ENCODE measurements at regions not wholly inside any gene's neighbourhood (a gene's known extent, or its start where the extent isn't known, plus 50 kb on each side); places are given as distances from the start of the nearest gene placed in this dataset.

- Histone ChIP-seq H2AFZ (ENCODE audit: low read length) (0 out of 2 replicates have a peak overlapping the region, but pooled peaks have one; percentile 1), H3K4me3 (ENCODE audit: low read length) (no peak overlapping the region), H3K9ac (ENCODE audit: low read length) (no peak overlapping the region), H4K20me1 (ENCODE audit: insufficient read depth, low read length) (no peaks in the 10 kb centered on the region), H3K4me2 (ENCODE audit: low read depth, low read length) (no peak overlapping the region), H3K27me3 (replicated peaks; ENCODE audit: insufficient read depth, low read length) (no peaks in the 10 kb centered on the region), H3F3A (ENCODE audit: insufficient read depth, low read length) (no peaks in the 10 kb centered on the region), H3K9me2 (replicated peaks; ENCODE audit: insufficient read depth, low read length) (no peaks in the 10 kb centered on the region), H3K4me1 (ENCODE audit: low read length) (peaks cover 22% of the 10 kb centered on the region), H3K79me2 (ENCODE audit: low read length) (no peaks in the 10 kb centered on the region), H3K9me3 (replicated peaks; ENCODE audit: insufficient read depth, low read length) (no peaks in the 10 kb centered on the region), H3K36me3 (replicated peaks; ENCODE audit: insufficient read depth, low read length) (no peaks in the 10 kb centered on the region), H3K27ac (ENCODE audit: low read length) (no peak overlapping the region)
- peak; percentile 98 for TF ChIP-seq CTCF (IDR thresholded peaks at IDR 0.05; ENCODE audit: low read length)
- no peak for TF ChIP-seq EZH2phosphoT487 (IDR thresholded peaks at IDR 0.05; ENCODE audit: low read length)
- no peak for TF ChIP-seq EZH2 (optimal IDR thresholded peaks at IDR 0.05; ENCODE audit: low read depth, low read length)
- peak; percentile 81 for DNase-seq
These were observed 51.1 kb upstream of the EDEM3 start for GRCh38 chr1:184805667-184806295.
